ENCODE measurements at regions not wholly inside any gene's neighbourhood (a gene's known extent, or its start where the extent isn't known, plus 50 kb on each side); places are given as distances from the start of the nearest gene placed in this dataset. TPM values are rescaled to one million over a fixed set of nuclear protein-coding genes. Genes with fewer than 3 reads are reported as not detected.

Small RNA genes lying in the stretch of these regions (small RNA-seq; reads per million reads assigned to genes)
- gene AC087897.1 (ENCODE audit: low replicate concordance): not detected

Data from GM23338 (cell line).